PC-9 (cell line): ENCODE measurements at regions not wholly inside any gene's neighbourhood (a gene's known extent, or its start where the extent isn't known, plus 50 kb on each side); places are given as distances from the start of the nearest gene placed in this dataset.
"Not testable (repeated sequence)": the region's sequence is repeated elsewhere in the genome, so short reads cannot be mapped to it uniquely, and the experiment has no call there.

Source experiments
- BruUV-seq: library from RNA; stranded (reverse); fragments of 400-500 nt; replicated peaks from 2 replicates; lab custom pipeline; 2021; lab: Mats Ljungman, UMichigan
- CTCF ChIA-PET: fragments of 300-600 bp; sonication (Branson Sonifier 250); formaldehyde crosslinking; loops from one replicate; lab custom pipeline; 2022; ENCODE audit warnings: antibody characterized with exemption; lab: Charles Lee
- POLR2A ChIA-PET: fragments of 300-600 bp; sonication (Branson Sonifier 250); formaldehyde crosslinking; loops from one replicate; lab custom pipeline; 2022; ENCODE audit warnings: antibody characterized with exemption; ENCODE audit not compliant: unreplicated experiment; lab: Charles Lee
- DNase-seq, 2 experiments: peaks; one replicate each; pipeline versions ENCODE4 v3.0.0 to v3.0.0-alpha.2; 2015 to 2022; ENCODE audit warnings: mixed read lengths in 1 of 2
- H2AFZ ChIP-seq: fragments of 200-600 bp; sonication (generic); 2 replicates; pipeline ENCODE4 v1.8.1; 2017; ENCODE audit warnings: antibody characterized with exemption
- H3F3A ChIP-seq: fragments of 200-600 bp; sonication (generic); 2 replicates; pipeline ENCODE4 v1.8.1; 2017; ENCODE audit warnings: antibody characterized with exemption, mild to moderate bottlenecking, low read depth; ENCODE audit not compliant: insufficient read depth
- H3K27ac ChIP-seq: fragments of 200-600 bp; sonication (generic); 2 replicates; pipeline ENCODE4 v1.6.1; 2016; ENCODE audit warnings: mixed run types
- H3K27me3 ChIP-seq: fragments of 200-600 bp; sonication (generic); 2 replicates; pipeline ENCODE4 v1.6.1; 2016; ENCODE audit warnings: low read depth, mixed run types; ENCODE audit not compliant: insufficient read depth
- H3K36me3 ChIP-seq: fragments of 200-600 bp; sonication (generic); 2 replicates; pipeline ENCODE4 v1.6.1; 2016; ENCODE audit warnings: low read depth, mixed run types
- H3K4me1 ChIP-seq: fragments of 200-600 bp; sonication (generic); replicated peaks from 2 replicates; pipeline ENCODE4 v1.6.1; 2016; ENCODE audit warnings: mixed run types; ENCODE audit not compliant: insufficient read depth
- H3K4me2 ChIP-seq: fragments of 200-600 bp; sonication (generic); 2 replicates; pipeline ENCODE4 v1.6.1; 2017; ENCODE audit warnings: mixed run types
- H3K4me3 ChIP-seq: fragments of 200-600 bp; sonication (generic); 2 replicates; pipeline ENCODE4 v1.6.1; 2016; ENCODE audit warnings: mixed run types
- H3K79me2 ChIP-seq: fragments of 200-600 bp; sonication (generic); 2 replicates; pipeline ENCODE4 v1.6.1; 2017; ENCODE audit warnings: low read depth, mixed run types
- H3K9me2 ChIP-seq: fragments of 200-600 bp; sonication (generic); 2 replicates; pipeline ENCODE4 v1.8.1; 2017; ENCODE audit warnings: mild to moderate bottlenecking; ENCODE audit not compliant: insufficient read depth
- H3K9me3 ChIP-seq: fragments of 200-600 bp; sonication (generic); 2 replicates; pipeline ENCODE4 v1.8.1; 2016; ENCODE audit warnings: low read depth; ENCODE audit not compliant: insufficient read depth
- H4K20me1 ChIP-seq: fragments of 200-600 bp; sonication (generic); 2 replicates; pipeline ENCODE4 v1.8.1; 2017; ENCODE audit not compliant: insufficient read depth
- CTCF ChIP-seq: fragments of 200-600 bp; sonication (generic); conservative IDR thresholded peaks from 2 replicates; pipeline ENCODE4 v1.6.1; 2017; ENCODE audit warnings: mixed run types, antibody characterized with exemption, mild to moderate bottlenecking, moderate library complexity
- EZH2 ChIP-seq: fragments of 200-600 bp; sonication (generic); IDR thresholded peaks from 2 replicates; pipeline ENCODE4 v1.8.0; 2017; ENCODE audit warnings: antibody characterized with exemption, low read depth
- intact Hi-C: fragments of 100-400 bp; cut with micrococcal nuclease; formaldehyde crosslinking; loops from one replicate; pipeline ENCODE4 v1.10.0; 2022; ENCODE audit not compliant: unreplicated experiment

GRCh38 chr4:149187726-149188125 is 627.9 kb downstream of the IQCM start:
- Histone ChIP-seq H3K4me3 (no peak overlapping the region), H3K9me2 (no peaks in the 10 kb centered on the region), H4K20me1 (no peaks in the 10 kb centered on the region), H2AFZ (no peak overlapping the region), H3K79me2 (no peaks in the 10 kb centered on the region), H3K4me2 (no peak overlapping the region), H3K4me1 (no peaks in the 10 kb centered on the region), H3K27ac (no peak overlapping the region), H3K9me3 (no peaks in the 10 kb centered on the region), H3K36me3 (no peaks in the 10 kb centered on the region), H3F3A (no peaks in the 10 kb centered on the region), H3K27me3 (no peaks in the 10 kb centered on the region)
- CTCF ChIA-PET: no interaction called here
- intact Hi-C loops: no loop called here
- BruUV-seq: no TSS peak
- TF ChIP-seq EZH2 (no peak), CTCF (no peak)
- POLR2A ChIA-PET: no interaction called here
- DNase-seq: no peak

GRCh38 chr4:149183638-149184037 is 632.0 kb downstream of the IQCM start:
- BruUV-seq: no TSS peak
- no peaks in the 10 kb centered on the region for H3K9me2 ChIP-seq
- no peak overlapping the region for H3K4me3 ChIP-seq
- no peaks in the 10 kb centered on the region for H3F3A ChIP-seq
- no peaks in the 10 kb centered on the region for H3K79me2 ChIP-seq
- TF ChIP-seq CTCF (no peak), EZH2 (no peak)
- no peak overlapping the region for H3K27ac ChIP-seq
- CTCF ChIA-PET: no interaction called here
- H3K4me2 ChIP-seq: no peak overlapping the region
- H3K36me3 ChIP-seq: no peaks in the 10 kb centered on the region
- H4K20me1 ChIP-seq: no peaks in the 10 kb centered on the region
- H3K27me3 ChIP-seq: no peaks in the 10 kb centered on the region
- no peak for DNase-seq
- intact Hi-C loops: no loop called here
- POLR2A ChIA-PET: no interaction called here
- no peak overlapping the region for H2AFZ ChIP-seq
- H3K9me3 ChIP-seq: no peaks in the 10 kb centered on the region
- no peaks in the 10 kb centered on the region for H3K4me1 ChIP-seq

- H3K79me2 ChIP-seq, H3K4me3 ChIP-seq, H3K27ac ChIP-seq, H4K20me1 ChIP-seq, H3K4me1 ChIP-seq, H2AFZ ChIP-seq, H3F3A ChIP-seq, CTCF ChIA-PET, H3K4me2 ChIP-seq, H3K36me3 ChIP-seq, intact Hi-C loops, DNase-seq, H3K9me3 ChIP-seq, H3K9me2 ChIP-seq, BruUV-seq, H3K27me3 ChIP-seq, POLR2A ChIA-PET: not testable (repeated sequence)
These were observed 634.2 kb downstream of the IQCM start for GRCh38 chr4:149181459-149181858.

- POLR2A ChIA-PET: interaction anchor here (0.6 kb wide), 1 partner anchor 9 kb away, joined by 4 read pairs; no protein-coding TSS in a partner anchor
- no peaks in the 10 kb centered on the region for H3K79me2 ChIP-seq
- peak in 1 of 2 experiments; percentile 64 for DNase-seq
- peak overlapping the region; percentile 46 for H3K4me2 ChIP-seq
- CTCF ChIA-PET: no interaction called here
- no peaks in the 10 kb centered on the region for H3K36me3 ChIP-seq
- 0 out of 2 replicates have a peak overlapping the region, but pooled peaks have one; percentile 33 for H2AFZ ChIP-seq
- intact Hi-C loops: no loop called here
- H4K20me1 ChIP-seq: no peaks in the 10 kb centered on the region
- BruUV-seq: no TSS peak
- H3K9me3 ChIP-seq: no peaks in the 10 kb centered on the region
- no peaks in the 10 kb centered on the region for H3K27me3 ChIP-seq
- no peaks in the 10 kb centered on the region for H3K9me2 ChIP-seq
- TF ChIP-seq CTCF (no peak), EZH2 (no peak)
- H3F3A ChIP-seq: no peaks in the 10 kb centered on the region
- H3K27ac ChIP-seq: no peak overlapping the region
- no peaks in the 10 kb centered on the region for H3K4me1 ChIP-seq
- H3K4me3 ChIP-seq: no peak overlapping the region
These were observed 639.6 kb downstream of the IQCM start for GRCh38 chr4:149176039-149176438.
